Progenitor cell of endocrine pancreas (in vitro differentiated cells): ENCODE measurements at regions not wholly inside any gene's neighbourhood (a gene's known extent, or its start where the extent isn't known, plus 50 kb on each side); places are given as distances from the start of the nearest gene placed in this dataset.

Experiments used
- DNase-seq: peaks from one replicate; pipeline ENCODE4 v3.0.0; 2021; ENCODE audit warnings: low spot score; ENCODE audit not compliant: unreplicated experiment
- H3K27ac Mint-ChIP-seq: 2 replicates; pipeline ENCODE4 v1.8.0; 2021; ENCODE audit warnings: mild to moderate bottlenecking, moderate library complexity, mixed read lengths
- H3K27me3 Mint-ChIP-seq: 2 replicates; pipeline ENCODE4 v1.8.0; 2021; ENCODE audit warnings: mixed read lengths
- H3K36me3 Mint-ChIP-seq: 2 replicates; pipeline ENCODE4 v1.8.0; 2022; ENCODE audit warnings: mixed read lengths; ENCODE audit not compliant: insufficient read depth
- H3K4me1 Mint-ChIP-seq: 2 replicates; pipeline ENCODE4 v1.8.0; 2021; ENCODE audit warnings: low read depth, mixed read lengths
- H3K4me3 Mint-ChIP-seq: 2 replicates; pipeline ENCODE4 v1.8.0; 2021; ENCODE audit warnings: low read depth, mild to moderate bottlenecking, moderate library complexity, mixed read lengths
- H3K9me3 Mint-ChIP-seq: 2 replicates; pipeline ENCODE4 v1.8.0; 2021; ENCODE audit warnings: low read depth, mixed read lengths
- CTCF ChIP-seq: fragments of 200-600 bp; sonication (generic); IDR thresholded peaks from one replicate; pipeline ENCODE4 v1.5.0; 2021; ENCODE audit warnings: antibody characterized with exemption, mild to moderate bottlenecking; ENCODE audit not compliant: unreplicated experiment

DNA sequence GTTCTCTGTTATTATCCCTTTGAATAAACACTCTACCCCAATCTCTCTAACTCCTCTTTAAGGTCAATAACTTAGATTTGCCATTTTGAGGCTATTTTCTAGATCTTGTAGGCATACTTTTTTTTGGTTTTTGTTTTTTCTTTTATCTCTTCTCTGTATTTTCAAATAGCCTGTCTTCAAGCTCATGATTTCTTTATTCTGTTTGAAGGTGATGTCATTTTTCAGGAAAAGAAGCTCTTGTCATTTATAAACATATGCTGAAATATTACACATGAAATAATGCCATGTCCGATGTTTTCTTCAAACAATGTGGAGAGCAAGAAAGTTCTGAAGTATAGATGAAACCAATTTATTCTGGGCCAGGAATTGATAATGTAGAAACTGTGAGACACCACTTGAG, 57.5 kb upstream of the CABCOCO1 start:
- H3K27me3 Mint-ChIP-seq = no peaks in the 10 kb centered on the region
- no peak for DNase-seq
- no peaks in the 10 kb centered on the region for H3K36me3 Mint-ChIP-seq
- no peak overlapping the region for H3K4me3 Mint-ChIP-seq
- no peak overlapping the region for H3K27ac Mint-ChIP-seq
- no peak for TF ChIP-seq CTCF
- H3K4me1 Mint-ChIP-seq = no peaks in the 10 kb centered on the region
- H3K9me3 Mint-ChIP-seq = peaks cover 8% of the 10 kb centered on the region

- no peaks in the 10 kb centered on the region for H3K27me3 Mint-ChIP-seq
- DNase-seq = no peak
- no peaks in the 10 kb centered on the region for H3K36me3 Mint-ChIP-seq
- H3K27ac Mint-ChIP-seq = no peak overlapping the region
- no peaks in the 10 kb centered on the region for H3K4me1 Mint-ChIP-seq
- peaks cover 8% of the 10 kb centered on the region for H3K9me3 Mint-ChIP-seq
- no peak overlapping the region for H3K4me3 Mint-ChIP-seq
- no peak for TF ChIP-seq CTCF
These were observed 62.3 kb upstream of the CABCOCO1 start for GRCh38 chr10:61600399-61600798.

DNA sequence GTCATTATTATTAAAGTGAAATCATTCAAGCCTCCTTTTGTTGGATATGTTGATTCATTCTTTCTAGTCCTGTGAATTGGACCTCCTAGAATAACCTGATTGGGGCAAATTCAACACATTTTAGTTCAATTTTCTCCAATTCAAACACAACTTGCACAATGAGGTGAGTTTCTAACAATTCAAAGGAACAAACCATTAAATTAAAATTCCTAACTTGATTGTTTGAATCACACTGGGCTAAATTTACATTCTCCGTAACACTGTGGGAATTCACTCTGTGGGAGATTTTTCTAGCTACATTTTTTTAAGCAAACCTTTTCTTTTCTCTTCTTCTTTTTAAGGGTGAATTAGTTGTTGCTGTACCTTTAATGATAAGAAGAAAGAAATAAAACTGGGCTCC, 68.3 kb upstream of the CABCOCO1 start:
- H3K27ac Mint-ChIP-seq = no peak overlapping the region
- TF ChIP-seq CTCF = no peak

DNA sequence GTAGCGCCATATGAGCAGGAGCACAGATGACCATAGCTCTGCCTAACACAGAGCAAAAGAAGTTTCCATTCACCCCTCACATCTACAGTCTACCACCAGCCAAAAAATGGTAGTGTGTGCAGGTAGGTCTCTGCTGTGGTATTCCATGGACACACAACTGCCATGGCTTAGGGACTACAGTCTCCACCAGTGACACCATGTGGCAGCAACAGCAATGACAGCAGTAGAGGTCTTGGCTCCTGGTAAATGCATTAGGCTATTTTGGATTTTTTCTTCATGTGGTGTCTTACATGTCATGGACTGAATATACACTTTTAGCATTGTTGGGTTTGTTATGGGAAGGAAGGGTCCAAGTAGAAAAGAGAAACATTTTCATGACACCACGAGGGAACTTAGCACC, 70.1 kb upstream of the CABCOCO1 start:
- H3K27ac Mint-ChIP-seq = no peak overlapping the region
- H3K36me3 Mint-ChIP-seq = no peaks in the 10 kb centered on the region
- TF ChIP-seq CTCF = peak; percentile 37
- no peak overlapping the region for H3K4me3 Mint-ChIP-seq
- H3K27me3 Mint-ChIP-seq = no peaks in the 10 kb centered on the region
- no peaks in the 10 kb centered on the region for H3K9me3 Mint-ChIP-seq
- peaks cover 2% of the 10 kb centered on the region for H3K4me1 Mint-ChIP-seq
- DNase-seq = no peak

More for the DNA sequence above, 68.3 kb upstream of the CABCOCO1 start:
- Mint-ChIP-seq H3K36me3 (no peaks in the 10 kb centered on the region), H3K4me1 (no peaks in the 10 kb centered on the region), H3K9me3 (no peaks in the 10 kb centered on the region), H3K4me3 (no peak overlapping the region), H3K27me3 (no peaks in the 10 kb centered on the region)
- no peak for DNase-seq

- DNase-seq = no peak
- no peaks in the 10 kb centered on the region for H3K9me3 Mint-ChIP-seq
- H3K27me3 Mint-ChIP-seq = no peaks in the 10 kb centered on the region
- no peak overlapping the region for H3K27ac Mint-ChIP-seq
- TF ChIP-seq CTCF = no peak
- H3K4me1 Mint-ChIP-seq = peaks cover 2% of the 10 kb centered on the region
- no peak overlapping the region for H3K4me3 Mint-ChIP-seq
- no peaks in the 10 kb centered on the region for H3K36me3 Mint-ChIP-seq
These were observed 73.0 kb upstream of the CABCOCO1 start for GRCh38 chr10:61589547-61590243.
